ENCODE measurements at regions not wholly inside any gene's neighbourhood (a gene's known extent, or its start where the extent isn't known, plus 50 kb on each side); places are given as distances from the start of the nearest gene placed in this dataset.

GRCh38 chr18:76633588-76634269 lies 138.7 kb upstream of the ZNF516 start:
- TF ChIP-seq CTCF (IDR thresholded peaks at IDR 0.05; ENCODE audit: extremely low read depth in 1 of 2, insufficient read depth in 1 of 2, low read depth in 1 of 2, low read length in 2 of 2) (no peak), EZH2 (IDR thresholded peaks at IDR 0.05; ENCODE audit: borderline replicate concordance, low read depth, low read length, severe bottlenecking) (no peak), MYC (IDR thresholded peaks at IDR 0.05; ENCODE audit: low read depth, low read length) (no peak), POLR2A (IDR thresholded peaks at IDR 0.05; ENCODE audit: low read depth, low read length) (no peak), POLR2AphosphoS5 (IDR thresholded peaks at IDR 0.05; ENCODE audit: insufficient read depth, low read depth, low read length) (no peak)
